BJ (cell line): ENCODE measurements at regions not wholly inside any gene's neighbourhood (a gene's known extent, or its start where the extent isn't known, plus 50 kb on each side); places are given as distances from the start of the nearest gene placed in this dataset.

ENCODE experiments used
- CTCF ChIA-PET: fragments of 350-600 bp; formaldehyde crosslinking; extraction: SDS; loops from one replicate; lab custom pipeline; 2021; ENCODE audit warnings: antibody characterized with exemption, inconsistent platforms; lab: Yijun Ruan, JAX
- POLR2A ChIA-PET: fragments of 300-600 bp; sonication (Branson Sonifier 250); formaldehyde crosslinking; extraction: SDS; loops from one replicate; lab custom pipeline; 2021; ENCODE audit warnings: antibody characterized with exemption; lab: Charles Lee
- DNase-seq: peaks from one replicate; pipeline ENCODE4 v3.0.0-alpha.2; 2011; ENCODE audit warnings: low read depth
- H3K27me3 ChIP-seq: 2 replicates; pipeline ENCODE4 v1.6.0; 2011; ENCODE audit warnings: low read length; ENCODE audit not compliant: control insufficient read depth, insufficient read depth
- H3K36me3 ChIP-seq: 2 replicates; pipeline ENCODE4 v1.5.1; 2011; ENCODE audit warnings: low read length; ENCODE audit not compliant: control insufficient read depth, insufficient read depth
- H3K4me3 ChIP-seq: 2 replicates; pipeline ENCODE4 v1.5.1; 2011; ENCODE audit warnings: low read depth, mild to moderate bottlenecking, control low read depth, low read length
- TF ChIP-seq, protein P1 (sequence below): IDR thresholded peaks from 2 replicates; pipeline ENCODE4 v1.5.1; 2011; ENCODE audit warnings: low read depth, mild to moderate bottlenecking, control low read depth, inconsistent platforms, low read length, moderate library complexity; ENCODE audit not compliant: insufficient read depth

DNA sequence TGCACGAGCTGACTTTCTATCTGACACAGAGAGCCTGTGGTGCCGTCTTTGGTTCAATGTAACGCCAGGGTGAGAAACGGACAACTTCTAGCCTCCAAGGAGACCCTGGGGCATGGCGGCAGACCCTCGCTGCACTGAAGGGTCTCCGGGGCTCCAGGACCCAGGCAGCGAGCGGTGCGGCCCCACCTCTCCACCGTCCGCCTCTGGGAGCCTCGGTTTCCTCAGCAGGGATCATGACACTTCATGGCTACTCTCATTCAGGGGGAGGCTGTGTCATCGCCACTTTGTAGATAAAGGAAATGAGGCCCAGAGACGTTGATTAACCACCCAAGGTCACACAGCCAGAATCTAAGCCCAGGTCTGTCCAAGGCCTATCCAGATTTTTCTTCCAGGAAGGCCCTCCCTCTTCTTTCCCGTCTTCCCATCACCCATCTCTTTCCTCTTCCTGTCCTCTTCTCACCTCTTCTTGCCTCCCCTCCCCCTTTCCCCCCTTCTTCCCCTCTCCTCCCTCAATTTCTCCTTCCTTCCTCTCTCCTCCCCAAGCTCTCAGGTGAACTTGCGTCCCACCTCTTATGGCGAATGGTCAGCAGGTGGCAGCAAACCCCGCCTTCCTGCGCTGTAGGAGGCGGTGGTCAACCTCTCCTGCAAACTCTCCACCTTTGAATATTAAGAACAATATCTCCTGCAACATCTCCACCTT lies 69.3 kb upstream of the HMX1 start:
- POLR2A ChIA-PET = no interaction called here
- no peak for DNase-seq
- Histone ChIP-seq H3K4me3 (no peak overlapping the region), H3K36me3 (no peaks in the 10 kb centered on the region), H3K27me3 (no peaks in the 10 kb centered on the region)
- TF ChIP-seq, protein P1, sequence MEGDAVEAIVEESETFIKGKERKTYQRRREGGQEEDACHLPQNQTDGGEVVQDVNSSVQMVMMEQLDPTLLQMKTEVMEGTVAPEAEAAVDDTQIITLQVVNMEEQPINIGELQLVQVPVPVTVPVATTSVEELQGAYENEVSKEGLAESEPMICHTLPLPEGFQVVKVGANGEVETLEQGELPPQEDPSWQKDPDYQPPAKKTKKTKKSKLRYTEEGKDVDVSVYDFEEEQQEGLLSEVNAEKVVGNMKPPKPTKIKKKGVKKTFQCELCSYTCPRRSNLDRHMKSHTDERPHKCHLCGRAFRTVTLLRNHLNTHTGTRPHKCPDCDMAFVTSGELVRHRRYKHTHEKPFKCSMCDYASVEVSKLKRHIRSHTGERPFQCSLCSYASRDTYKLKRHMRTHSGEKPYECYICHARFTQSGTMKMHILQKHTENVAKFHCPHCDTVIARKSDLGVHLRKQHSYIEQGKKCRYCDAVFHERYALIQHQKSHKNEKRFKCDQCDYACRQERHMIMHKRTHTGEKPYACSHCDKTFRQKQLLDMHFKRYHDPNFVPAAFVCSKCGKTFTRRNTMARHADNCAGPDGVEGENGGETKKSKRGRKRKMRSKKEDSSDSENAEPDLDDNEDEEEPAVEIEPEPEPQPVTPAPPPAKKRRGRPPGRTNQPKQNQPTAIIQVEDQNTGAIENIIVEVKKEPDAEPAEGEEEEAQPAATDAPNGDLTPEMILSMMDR = no peak
- CTCF ChIA-PET = no interaction called here

GRCh38 chr4:8939840-8940742 lies 68.5 kb upstream of the HMX1 start:
- Histone ChIP-seq H3K4me3 (no peak overlapping the region), H3K36me3 (no peaks in the 10 kb centered on the region), H3K27me3 (no peaks in the 10 kb centered on the region)
- DNase-seq = no peak
- TF ChIP-seq, protein P1 = no peak
- ChIA-PET CTCF (no interaction called here), POLR2A (no interaction called here)

- H3K27me3 ChIP-seq = no peaks in the 10 kb centered on the region
- TF ChIP-seq, protein P1 = no peak
- POLR2A ChIA-PET = no interaction called here
- no peak for DNase-seq
- CTCF ChIA-PET = no interaction called here
- H3K36me3 ChIP-seq = no peaks in the 10 kb centered on the region
- no peak overlapping the region for H3K4me3 ChIP-seq
These were observed 67.7 kb upstream of the HMX1 start for GRCh38 chr4:8939160-8939839.

DNA sequence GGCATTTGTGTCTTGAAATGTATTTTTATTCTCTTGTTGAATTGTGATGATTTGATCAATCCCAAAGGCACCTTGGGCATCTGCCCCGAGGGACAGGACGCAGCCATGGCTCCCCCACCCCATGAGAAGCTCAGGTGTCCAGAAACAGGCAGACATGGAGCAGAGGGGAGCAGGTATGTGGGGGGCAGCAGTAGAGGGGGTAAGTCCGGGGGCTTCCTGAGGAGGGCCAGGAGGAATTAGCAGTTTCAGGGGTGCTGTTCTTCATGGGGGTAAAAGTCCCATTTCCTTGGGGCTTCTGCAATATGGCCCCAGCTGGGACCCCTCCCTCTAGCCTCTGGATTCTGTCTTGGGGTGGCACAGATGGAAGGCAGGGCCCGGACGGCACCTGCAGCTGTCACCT lies 67.0 kb upstream of the HMX1 start:
- DNase-seq = no peak
- CTCF ChIA-PET = no interaction called here
- TF ChIP-seq, protein P1 = no peak

DNA sequence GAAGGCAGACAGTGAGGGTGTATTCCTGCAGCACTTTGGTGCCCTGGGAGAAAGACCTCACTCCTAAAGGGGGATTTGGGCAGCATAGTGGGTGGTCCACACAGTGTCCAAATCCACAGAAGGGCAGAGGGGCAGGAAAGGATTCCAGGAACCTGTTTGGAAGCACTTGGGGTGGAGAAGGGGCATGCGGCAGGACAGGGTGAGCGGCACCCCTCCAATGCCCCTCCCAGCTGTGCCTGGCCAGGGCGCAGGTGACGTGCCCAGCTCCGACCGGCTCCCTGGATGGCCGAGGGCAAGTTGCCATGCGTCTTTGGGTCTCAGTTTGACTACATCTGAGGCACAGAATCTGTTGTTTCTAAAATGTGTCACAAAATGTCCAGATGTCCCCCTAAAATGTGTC lies 66.5 kb upstream of the HMX1 start:
- H3K27me3 ChIP-seq = no peaks in the 10 kb centered on the region
- ChIA-PET POLR2A (no interaction called here), CTCF (no interaction called here)
- no peak for DNase-seq
- TF ChIP-seq, protein P1 = no peak
- H3K4me3 ChIP-seq = no peak overlapping the region
- no peaks in the 10 kb centered on the region for H3K36me3 ChIP-seq

More for the DNA sequence above, 67.0 kb upstream of the HMX1 start:
- POLR2A ChIA-PET = no interaction called here
- Histone ChIP-seq H3K36me3 (no peaks in the 10 kb centered on the region), H3K4me3 (no peak overlapping the region), H3K27me3 (no peaks in the 10 kb centered on the region)
